Testis (tissue), 2 donors: ENCODE measurements at regions not wholly inside any gene's neighbourhood (a gene's known extent, or its start where the extent isn't known, plus 50 kb on each side); places are given as distances from the start of the nearest gene placed in this dataset.

Experiments used
- DNase-seq: peaks from one replicate; pipeline ENCODE4 v3.0.0-alpha.2; 2019
- H3K27ac ChIP-seq, 2 donors: fragments of 200-600 bp; sonication (generic); one replicate each; pipeline ENCODE4 v1.5.1; 2019
- H3K27me3 ChIP-seq: fragments of 200-600 bp; sonication (generic); one replicate; pipeline ENCODE4 v1.5.1; 2019
- H3K36me3 ChIP-seq: fragments of 200-600 bp; sonication (generic); one replicate; pipeline ENCODE4 v1.5.1; 2017; ENCODE audit warnings: low read depth; ENCODE audit errors: missing control alignments
- H3K4me1 ChIP-seq: fragments of 200-600 bp; sonication (generic); one replicate; pipeline ENCODE4 v1.5.1; 2019
- H3K4me3 ChIP-seq, 2 donors: fragments of 200-600 bp; sonication (generic); one replicate each; pipeline ENCODE4 v1.5.1; 2017 to 2019
- H3K9me3 ChIP-seq: fragments of 200-600 bp; sonication (generic); one replicate; pipeline ENCODE4 v1.5.1; 2017
- CTCF ChIP-seq, 3 experiments: fragments of 450-650 bp in 2 of 3; fragments of 200-600 bp in 1 of 3; sonication (generic) in 1 of 3; IDR thresholded peaks; one replicate each; pipeline ENCODE4 v1.5.1; 2016 to 2019; ENCODE audit warnings: antibody characterized with exemption in 3 of 3, mild to moderate bottlenecking in 2 of 3, moderate library complexity in 1 of 3
- POLR2A ChIP-seq: fragments of 450-650 bp; IDR thresholded peaks from one replicate; pipeline ENCODE4 v1.6.1; 2017; ENCODE audit warnings: antibody characterized with exemption, mild to moderate bottlenecking, moderate library complexity
- WGBS, 2 donors: methylation state at CpG; one replicate each; pipeline ENCODE4 v1.1.5; 2018; 5-methylcytosine and 5-hydroxymethylcytosine counted together
- intact Hi-C: fragments of 100-400 bp; cut with DNase I; formaldehyde crosslinking; loops from one replicate; pipeline ENCODE4 v1.15.1; 2023; ENCODE audit warnings: low total_unique reads

- 79 to 91% methylated on average over 6 of the region's 6 CpGs for WGBS, 2 donors
- no peak for TF ChIP-seq POLR2A
- no peak for TF ChIP-seq CTCF (IDR thresholded peaks at IDR 0.05)
- Histone ChIP-seq H3K9me3 (no peaks in the 10 kb centered on the region), H3K27ac (no peak overlapping the region), H3K27me3 (no peaks in the 10 kb centered on the region), H3K4me3 (no peak overlapping the region), H3K36me3 (no peaks in the 10 kb centered on the region), H3K4me1 (no peaks in the 10 kb centered on the region)
- DNase-seq, result no peak
- intact Hi-C loops, result no loop called here
Measured at GRCh38 chr1:38763121-38763520, 96.5 kb downstream of the RRAGC start.

GRCh38 chr1:38760562-38760961, 99.0 kb downstream of the RRAGC start:
- no peaks in the 10 kb centered on the region for H3K4me1 ChIP-seq
- intact Hi-C loops, result no loop called here

GRCh38 chr1:38758820-38759219, 100.8 kb downstream of the RRAGC start:
- Histone ChIP-seq H3K9me3 (no peaks in the 10 kb centered on the region), H3K27me3 (no peaks in the 10 kb centered on the region), H3K4me1 (no peaks in the 10 kb centered on the region), H3K36me3 (no peaks in the 10 kb centered on the region), H3K27ac (no peak overlapping the region), H3K4me3 (no peak overlapping the region)
- TF ChIP-seq POLR2A, result no peak
- TF ChIP-seq CTCF (IDR thresholded peaks at IDR 0.05), result no peak
- no peak for DNase-seq
- intact Hi-C loops, result no loop called here
- 36 to 43% methylated on average over 5 of the region's 5 CpGs for WGBS, 2 donors

More at GRCh38 chr1:38760562-38760961, 99.0 kb downstream of the RRAGC start:
- H3K27ac ChIP-seq, result no peak overlapping the region
- no peak overlapping the region for H3K4me3 ChIP-seq
- H3K27me3 ChIP-seq, result no peaks in the 10 kb centered on the region
- no peaks in the 10 kb centered on the region for H3K36me3 ChIP-seq
- DNase-seq, result no peak
- 39 to 40% methylated on average over 2 of the region's 2 CpGs for WGBS, 2 donors
- no peaks in the 10 kb centered on the region for H3K9me3 ChIP-seq
- TF ChIP-seq POLR2A (no peak), CTCF (IDR thresholded peaks at IDR 0.05) (no peak)

- Histone ChIP-seq H3K9me3 (no peaks in the 10 kb centered on the region), H3K4me1 (no peaks in the 10 kb centered on the region), H3K27ac (no peak overlapping the region), H3K4me3 (no peak overlapping the region), H3K36me3 (no peaks in the 10 kb centered on the region), H3K27me3 (no peaks in the 10 kb centered on the region)
- WGBS, 2 donors, result 43 to 44% methylated on average over 16 of the region's 16 CpGs
- DNase-seq, result no peak
- TF ChIP-seq POLR2A (no peak), CTCF (IDR thresholded peaks at IDR 0.05) (no peak)
- intact Hi-C loops, result no loop called here
Measured at GRCh38 chr1:38746941-38747600, 112.5 kb downstream of the RRAGC start.

GRCh38 chr1:38746402-38746935, 113.1 kb downstream of the RRAGC start:
- H3K4me3 ChIP-seq, result no peak overlapping the region
- no peaks in the 10 kb centered on the region for H3K4me1 ChIP-seq
- intact Hi-C loops, result no loop called here
- H3K36me3 ChIP-seq, result no peaks in the 10 kb centered on the region
- no peaks in the 10 kb centered on the region for H3K27me3 ChIP-seq
- H3K9me3 ChIP-seq, result no peaks in the 10 kb centered on the region
- DNase-seq, result no peak
- WGBS, 2 donors, result 53 to 62% methylated on average over 6 of the region's 6 CpGs
- no peak overlapping the region for H3K27ac ChIP-seq
- TF ChIP-seq CTCF (IDR thresholded peaks at IDR 0.05), result no peak
- no peak for TF ChIP-seq POLR2A
